ENCODE measurements at regions not wholly inside any gene's neighbourhood (a gene's known extent, or its start where the extent isn't known, plus 50 kb on each side); places are given as distances from the start of the nearest gene placed in this dataset.
"Not testable (repeated sequence)": the region's sequence is repeated elsewhere in the genome, so short reads cannot be mapped to it uniquely, and the experiment has no call there.

DNA sequence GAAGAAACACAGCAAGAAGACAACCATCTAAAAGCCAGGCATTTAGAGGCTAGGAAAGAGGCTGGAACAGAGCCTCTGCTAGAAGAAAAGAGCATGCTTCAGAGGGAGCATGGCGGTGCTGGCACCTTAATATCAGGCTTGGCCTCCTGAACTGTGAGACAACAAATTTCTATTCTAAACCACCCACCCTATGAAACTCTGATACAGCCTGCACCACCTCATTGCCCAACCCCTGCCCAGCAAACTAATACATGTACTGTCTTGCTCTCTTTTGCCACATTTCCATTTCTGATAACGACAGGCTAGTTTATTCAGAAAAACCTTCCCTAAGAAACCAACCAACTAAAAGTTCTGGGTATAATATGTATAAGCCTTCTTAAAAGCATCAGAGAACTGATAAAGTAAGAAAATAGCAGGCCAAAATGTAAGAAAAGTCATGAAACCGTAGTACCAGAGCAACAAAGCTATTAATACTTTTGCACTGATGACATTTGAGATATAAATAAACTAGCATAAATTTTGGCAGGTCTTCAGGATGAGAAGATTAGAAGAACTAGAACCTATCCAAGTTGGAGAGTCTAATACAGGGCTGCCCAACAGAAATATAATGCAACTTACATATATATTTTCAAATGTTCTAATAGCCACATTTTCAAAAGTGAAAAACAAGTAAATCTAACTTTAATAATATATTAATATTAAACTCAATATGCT, 184.7 kb upstream of the HSF2 start:
- TF ChIP-seq POLR2A (IDR thresholded peaks at IDR 0.05; ENCODE audit: low read length), result no peak
- no peak for TF ChIP-seq GATA1 (IDR thresholded peaks at IDR 0.05; ENCODE audit: low read depth, low read length)
- no peak for DNase-seq

DNA sequence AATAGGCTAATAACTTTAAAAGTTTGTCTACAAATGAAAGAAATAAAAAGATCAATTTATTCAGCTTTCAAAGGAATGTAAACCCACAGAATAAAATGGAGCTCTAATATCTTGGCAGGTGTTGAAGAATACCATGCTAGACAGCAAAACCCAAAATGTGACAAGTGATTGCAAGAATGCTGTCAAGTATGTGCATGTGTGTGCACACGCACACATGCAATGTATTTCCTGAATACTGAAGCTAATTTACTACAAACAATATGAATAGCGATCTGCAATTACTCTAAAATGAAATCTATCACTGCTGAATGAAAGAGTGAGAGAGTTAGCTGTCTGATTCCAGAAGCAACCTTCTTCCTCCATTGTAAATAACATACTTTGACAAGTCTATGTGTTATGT, 179.2 kb upstream of the HSF2 start:
- DNase-seq, result no peak
- TF ChIP-seq POLR2A (IDR thresholded peaks at IDR 0.05; ENCODE audit: low read length), result no peak
- TF ChIP-seq GATA1 (IDR thresholded peaks at IDR 0.05; ENCODE audit: low read depth, low read length), result no peak

DNA sequence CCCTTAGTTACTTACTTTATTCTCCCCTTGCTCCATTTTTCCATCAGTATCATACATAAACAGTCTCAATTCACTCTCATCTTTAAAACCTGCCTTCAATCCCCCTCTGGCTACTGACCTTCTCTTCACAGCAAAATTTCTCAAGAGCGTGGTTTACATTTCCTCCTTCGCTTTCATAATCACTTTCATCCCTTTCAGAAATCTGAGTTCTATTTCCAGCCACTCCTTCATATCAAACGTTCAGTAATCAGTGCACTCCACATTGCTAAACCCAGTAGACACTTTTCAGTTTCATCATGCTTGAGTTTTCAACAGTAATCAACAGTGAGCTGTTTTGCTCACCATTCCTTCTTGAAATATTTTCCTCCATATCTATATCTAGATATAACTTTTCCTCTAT, 176.7 kb upstream of the HSF2 start:
- no peak for DNase-seq
- no peak for TF ChIP-seq GATA1 (IDR thresholded peaks at IDR 0.05; ENCODE audit: low read depth, low read length)
- no peak for TF ChIP-seq POLR2A (IDR thresholded peaks at IDR 0.05; ENCODE audit: low read length)

DNA sequence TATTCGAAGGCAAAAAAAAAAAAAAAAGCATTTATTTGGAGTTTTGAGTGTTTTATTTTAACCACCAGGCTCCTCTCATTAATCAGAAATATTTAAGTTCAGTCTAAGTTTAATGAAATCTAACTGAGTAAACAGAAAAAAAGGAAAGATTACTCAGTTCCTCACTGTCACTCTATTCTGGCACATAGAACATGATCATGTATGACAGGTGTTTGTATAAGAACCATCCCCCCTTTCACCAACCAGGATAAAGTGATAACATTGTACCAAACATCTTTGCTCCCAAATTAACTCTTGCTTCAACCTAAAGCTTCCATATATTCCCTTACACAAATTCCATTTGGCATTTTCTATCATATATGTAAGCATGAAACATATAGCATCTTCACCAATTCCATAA, 176.2 kb upstream of the HSF2 start:
- TF ChIP-seq POLR2A (IDR thresholded peaks at IDR 0.05; ENCODE audit: low read length) (no peak), GATA1 (IDR thresholded peaks at IDR 0.05; ENCODE audit: low read depth, low read length) (no peak)

DNA sequence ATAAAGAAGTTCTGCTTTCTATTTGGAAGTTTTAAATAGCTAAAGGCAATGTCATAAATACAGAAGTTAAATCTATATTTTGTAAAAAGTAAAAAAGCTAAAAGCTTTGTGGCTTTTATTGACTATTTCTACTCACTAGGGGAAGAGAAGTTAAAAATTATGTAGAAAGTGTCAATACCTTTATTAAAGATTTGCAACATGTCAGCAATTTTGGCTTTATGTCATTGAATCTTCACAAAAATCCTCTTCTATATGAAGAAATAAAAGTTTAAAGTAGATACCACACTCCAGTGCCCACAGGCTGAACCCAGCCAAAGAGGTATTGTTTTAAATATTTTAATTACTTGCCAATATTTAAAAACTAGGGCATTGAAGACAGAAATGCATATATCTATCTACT, 160.6 kb upstream of the HSF2 start:
- TF ChIP-seq GATA1 (IDR thresholded peaks at IDR 0.05; ENCODE audit: low read depth, low read length), result no peak
- no peak for TF ChIP-seq POLR2A (IDR thresholded peaks at IDR 0.05; ENCODE audit: low read length)
- DNase-seq, result no peak

More for the DNA sequence above, 176.2 kb upstream of the HSF2 start:
- DNase-seq, result no peak

DNA sequence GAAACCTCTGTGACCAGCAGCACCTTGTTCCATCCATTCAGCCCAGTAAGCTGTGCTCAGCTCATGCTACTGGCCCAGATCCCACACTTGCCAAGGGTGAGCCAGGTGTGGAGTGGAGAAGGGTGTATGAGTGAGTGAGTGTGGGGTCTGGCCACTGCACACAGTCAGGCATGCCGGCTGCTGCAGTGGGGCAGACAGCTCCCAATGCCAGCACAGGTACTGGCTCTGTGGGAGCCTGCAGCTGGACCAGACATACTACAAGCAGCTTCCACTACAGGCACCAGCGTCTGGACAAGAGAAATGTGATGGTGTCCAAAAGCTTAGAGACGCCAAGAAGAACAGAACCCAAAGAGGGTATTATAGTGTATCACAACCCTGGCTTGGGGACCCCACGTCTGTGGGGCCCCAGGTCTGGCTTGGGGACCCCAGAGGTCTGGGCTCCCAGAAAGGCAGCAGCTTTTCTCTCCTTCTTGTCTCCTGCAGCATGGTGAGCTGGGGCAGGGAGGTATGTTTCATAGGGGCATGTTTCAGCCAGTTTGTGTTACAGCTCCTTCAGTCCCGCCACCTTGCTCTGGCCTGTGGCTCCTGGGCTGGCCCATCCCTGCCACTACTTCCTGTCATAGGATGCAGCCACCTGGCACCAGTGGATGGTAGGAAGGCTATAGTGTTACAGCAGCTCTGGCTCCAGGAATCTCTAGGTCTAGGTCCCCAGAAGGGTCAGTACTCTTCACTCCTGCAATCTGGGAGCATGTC, 152.4 kb upstream of the HSF2 start:
- no peak for DNase-seq
- TF ChIP-seq GATA1 (IDR thresholded peaks at IDR 0.05; ENCODE audit: low read depth, low read length), result no peak
- TF ChIP-seq POLR2A (IDR thresholded peaks at IDR 0.05; ENCODE audit: low read length), result no peak

DNA sequence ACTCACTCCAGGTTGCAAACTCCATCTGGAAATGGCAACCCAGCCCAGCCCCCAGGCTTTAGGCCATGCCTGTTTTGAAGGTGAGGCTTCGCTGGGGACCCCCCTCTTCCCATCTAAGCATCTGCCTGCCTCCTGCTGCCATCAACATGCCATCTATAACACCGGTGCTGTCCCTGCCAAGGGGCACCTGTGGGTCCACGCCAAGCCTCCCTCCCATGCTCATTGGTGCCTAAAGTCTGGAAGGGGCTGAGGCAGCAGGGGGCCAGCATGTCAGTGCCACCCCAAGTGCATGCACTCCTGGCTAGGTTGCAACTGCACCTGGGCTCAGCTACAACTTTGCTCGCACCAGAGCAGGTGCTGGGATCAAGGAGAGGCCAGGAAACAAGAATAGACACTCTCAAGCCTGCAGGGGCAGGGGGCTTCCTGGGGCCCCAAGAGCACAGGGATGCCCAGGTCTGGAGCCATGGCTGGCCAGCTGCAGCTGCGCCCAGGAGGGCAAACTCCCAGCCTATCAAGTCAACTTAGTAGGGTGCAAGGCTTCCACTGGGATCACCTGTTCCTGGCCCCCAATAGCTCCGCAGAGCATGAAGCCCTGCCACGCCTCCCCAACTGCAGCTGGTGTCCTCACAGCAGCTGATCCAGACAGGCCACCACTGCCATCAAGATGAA, 151.3 kb upstream of the HSF2 start:
- TF ChIP-seq POLR2A (IDR thresholded peaks at IDR 0.05; ENCODE audit: low read length) (no peak), GATA1 (IDR thresholded peaks at IDR 0.05; ENCODE audit: low read depth, low read length) (no peak)

DNA sequence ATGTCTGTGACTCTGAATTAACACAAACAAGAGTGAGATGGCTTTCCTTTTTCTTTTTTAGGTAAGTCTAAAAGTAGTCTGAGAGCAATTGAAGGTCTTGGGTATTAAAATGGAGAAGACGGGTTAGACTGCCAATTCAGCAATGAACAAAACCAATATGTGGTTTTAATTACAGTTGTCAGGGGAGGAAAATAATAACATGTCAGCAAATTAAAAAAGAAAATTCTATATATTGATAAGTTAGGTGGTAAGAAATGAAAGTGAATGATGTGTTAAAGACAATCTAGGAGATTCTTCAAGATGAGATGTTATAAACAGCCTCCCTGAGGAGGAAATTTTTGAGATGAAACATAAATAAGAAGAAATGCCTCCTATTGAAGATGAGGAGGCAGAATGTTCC, 150.6 kb upstream of the HSF2 start:
- TF ChIP-seq GATA1 (IDR thresholded peaks at IDR 0.05; ENCODE audit: low read depth, low read length) (no peak), POLR2A (IDR thresholded peaks at IDR 0.05; ENCODE audit: low read length) (no peak)
- DNase-seq, result no peak

More for the DNA sequence above, 151.3 kb upstream of the HSF2 start:
- DNase-seq, result no peak

DNA sequence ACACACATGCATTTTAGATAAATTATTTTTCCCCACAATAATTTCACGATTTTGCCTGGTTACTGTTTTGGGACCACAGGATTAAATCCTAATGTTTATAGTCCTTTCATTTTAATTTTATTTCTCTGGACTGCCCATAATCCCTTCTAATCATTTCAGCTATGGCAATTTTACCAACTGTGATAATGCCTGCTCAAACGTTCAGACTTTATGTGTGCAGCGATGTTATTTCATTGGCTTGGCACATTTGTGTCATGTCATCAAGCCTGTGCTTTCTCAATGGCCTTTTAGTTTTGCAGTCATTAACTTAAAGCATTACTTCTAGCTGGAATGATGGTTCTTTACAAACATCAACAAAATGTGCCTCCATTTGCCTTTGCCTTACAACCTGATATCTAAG, 140.6 kb upstream of the HSF2 start:
- DNase-seq, result no peak
- TF ChIP-seq POLR2A (IDR thresholded peaks at IDR 0.05; ENCODE audit: low read length) (no peak), GATA1 (IDR thresholded peaks at IDR 0.05; ENCODE audit: low read depth, low read length) (no peak)

DNA sequence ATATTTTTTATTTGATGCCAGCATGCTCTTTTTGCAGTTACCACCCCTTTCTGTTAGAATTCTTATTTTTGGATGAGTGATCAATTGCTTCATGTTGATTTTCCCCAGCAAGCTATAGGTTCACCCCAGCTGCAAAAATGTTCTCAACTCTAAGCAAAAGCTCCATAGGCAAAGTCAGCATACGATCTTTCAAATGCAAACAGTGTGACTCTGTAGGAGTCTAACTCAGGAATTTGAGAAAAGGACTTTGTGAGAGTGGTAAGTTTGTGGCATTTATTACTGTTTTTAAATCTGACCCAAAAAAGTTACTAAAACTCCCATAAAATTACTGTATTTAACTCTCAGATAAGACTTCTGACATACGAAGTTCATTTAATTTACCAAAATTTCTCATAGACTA, 134.9 kb upstream of the HSF2 start:
- no peak for DNase-seq
- TF ChIP-seq POLR2A (IDR thresholded peaks at IDR 0.05; ENCODE audit: low read length), result no peak
- no peak for TF ChIP-seq GATA1 (IDR thresholded peaks at IDR 0.05; ENCODE audit: low read depth, low read length)

DNA sequence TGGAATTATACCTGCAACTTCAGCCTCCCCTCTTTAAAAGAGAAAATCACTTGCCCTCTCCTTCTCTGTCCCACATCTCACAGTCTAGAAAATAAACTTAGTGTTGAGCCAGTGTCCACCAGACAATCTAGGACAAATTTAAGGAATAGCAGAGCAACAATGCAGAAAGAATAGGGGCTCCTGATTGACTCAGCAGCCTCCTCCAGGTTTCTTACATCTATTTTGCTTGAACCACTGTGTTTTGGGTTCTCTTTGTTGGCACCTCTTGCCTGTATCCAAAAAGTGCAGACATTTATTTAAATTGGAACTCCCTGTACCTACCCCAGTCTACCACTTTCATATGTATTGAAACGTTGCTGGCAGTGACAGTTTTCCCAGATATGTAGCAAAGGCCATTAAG, 133.7 kb upstream of the HSF2 start:
- DNase-seq, result no peak
- TF ChIP-seq POLR2A (IDR thresholded peaks at IDR 0.05; ENCODE audit: low read length), result no peak
- no peak for TF ChIP-seq GATA1 (IDR thresholded peaks at IDR 0.05; ENCODE audit: low read depth, low read length)

DNA sequence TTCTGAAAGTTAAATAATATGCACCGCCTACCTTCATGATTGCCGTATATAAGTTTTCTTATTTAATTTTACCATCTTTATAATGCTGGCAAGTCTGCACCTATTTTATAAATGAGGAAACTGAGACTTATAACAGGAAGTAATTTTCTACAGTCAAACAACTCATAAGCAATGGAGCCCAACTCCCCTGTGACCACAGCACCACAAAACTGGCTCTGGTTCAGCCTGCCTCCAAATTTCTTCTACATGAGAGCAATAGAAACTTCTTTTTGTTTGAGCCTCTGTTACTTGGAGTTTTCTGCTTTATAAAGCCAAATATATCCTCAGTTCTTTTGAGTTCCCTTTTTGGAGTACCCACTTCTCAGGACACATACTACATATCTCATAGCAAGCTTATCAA, 131.1 kb upstream of the HSF2 start:
- TF ChIP-seq POLR2A (IDR thresholded peaks at IDR 0.05; ENCODE audit: low read length), result no peak
- TF ChIP-seq GATA1 (IDR thresholded peaks at IDR 0.05; ENCODE audit: low read depth, low read length), result no peak
- DNase-seq, result no peak

DNA sequence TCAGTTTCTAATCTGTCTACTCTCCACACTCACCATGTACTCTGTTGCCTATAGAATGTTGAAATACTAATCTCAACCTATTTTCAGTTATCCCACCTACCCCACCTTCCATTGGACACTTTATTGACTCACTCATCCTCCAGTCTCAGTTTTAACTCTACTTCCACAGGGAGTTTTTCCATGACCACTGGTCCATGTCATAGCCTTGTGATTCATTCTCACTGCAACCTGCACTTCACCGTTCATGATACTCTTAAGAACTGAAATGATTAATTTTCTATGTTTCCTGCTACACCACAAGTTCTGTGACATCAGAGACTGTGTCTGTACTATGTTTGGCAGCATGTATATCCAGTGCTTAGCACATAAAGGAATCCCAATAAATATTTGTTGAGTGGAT, 122.8 kb upstream of the HSF2 start:
- no peak for DNase-seq
- TF ChIP-seq POLR2A (IDR thresholded peaks at IDR 0.05; ENCODE audit: low read length) (no peak), GATA1 (IDR thresholded peaks at IDR 0.05; ENCODE audit: low read depth, low read length) (no peak)

DNA sequence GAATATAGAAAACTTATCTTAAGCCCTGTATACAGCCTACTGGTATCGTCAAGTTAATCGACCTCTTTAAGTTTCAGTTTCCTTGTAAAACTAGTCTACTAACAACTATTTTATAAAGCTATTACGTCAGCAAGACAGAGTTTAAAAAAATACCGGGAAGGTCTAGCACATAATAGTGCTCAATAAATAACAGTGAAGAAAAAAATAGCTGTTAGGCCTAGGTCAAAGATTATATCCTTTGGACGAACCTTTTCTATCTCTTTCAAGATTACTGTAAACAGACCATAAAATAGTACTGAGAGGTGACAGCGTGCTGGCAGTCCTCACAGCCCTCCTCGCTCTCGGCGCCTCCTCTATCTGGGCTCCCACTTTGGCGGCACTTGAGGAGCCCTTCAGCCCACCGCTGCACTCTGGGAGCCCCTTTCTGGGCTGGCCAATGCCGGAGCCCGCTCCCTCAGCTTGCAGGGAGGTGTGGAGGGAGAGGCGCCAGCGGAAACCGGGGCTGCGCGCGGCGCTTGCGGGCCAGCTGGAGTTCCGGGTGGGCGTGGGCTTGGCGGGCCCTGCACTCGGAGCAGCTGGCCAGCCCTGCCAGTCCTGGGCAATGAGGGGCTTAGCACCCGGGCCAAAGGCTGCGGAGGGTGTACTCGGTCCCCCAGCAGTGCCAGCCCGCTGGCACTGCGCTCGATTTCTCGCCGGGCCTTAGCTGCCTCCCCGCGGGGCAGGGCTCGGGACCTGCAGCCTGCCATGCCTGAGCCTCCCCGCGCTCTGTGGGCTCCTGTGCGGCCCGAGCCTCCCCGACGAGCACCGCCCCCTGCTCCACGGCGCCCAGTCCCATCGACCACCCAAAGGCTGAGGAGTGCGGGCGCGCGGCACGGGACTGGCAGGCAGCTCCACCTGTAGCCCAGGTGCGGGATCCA, 119.1 kb upstream of the HSF2 start:
- DNase-seq, result not testable (repeated sequence)

All from erythroblast (primary cell).